ENCODE measurements at regions not wholly inside any gene's neighbourhood (a gene's known extent, or its start where the extent isn't known, plus 50 kb on each side); places are given as distances from the start of the nearest gene placed in this dataset.

GRCh38 chr6:144879436-144879835, 594.3 kb downstream of the UTRN start:
- H4K20me1 ChIP-seq (ENCODE audit: insufficient read depth, low read length) = no peaks in the 10 kb centered on the region
- H2AFZ ChIP-seq (ENCODE audit: low read length) = no peak overlapping the region
- DNase-seq = no peak
- H3K4me1 ChIP-seq (ENCODE audit: low read length) = no peaks in the 10 kb centered on the region
- H3K27me3 ChIP-seq (replicated peaks; ENCODE audit: insufficient read depth, low read length) = no peaks in the 10 kb centered on the region
- no peaks in the 10 kb centered on the region for H3F3A ChIP-seq (ENCODE audit: insufficient read depth, low read length)
- no peaks in the 10 kb centered on the region for H3K79me2 ChIP-seq (ENCODE audit: low read length)
- TF ChIP-seq EZH2phosphoT487 (IDR thresholded peaks at IDR 0.05; ENCODE audit: low read length) (no peak), CTCF (IDR thresholded peaks at IDR 0.05; ENCODE audit: low read length) (no peak), EZH2 (optimal IDR thresholded peaks at IDR 0.05; ENCODE audit: low read depth, low read length) (no peak)
- no peak overlapping the region for H3K4me3 ChIP-seq (ENCODE audit: low read length)
- no peak overlapping the region for H3K4me2 ChIP-seq (ENCODE audit: low read depth, low read length)
- no peak overlapping the region for H3K27ac ChIP-seq (ENCODE audit: low read length)
- H3K36me3 ChIP-seq (replicated peaks; ENCODE audit: insufficient read depth, low read length) = no peaks in the 10 kb centered on the region
- H3K9me2 ChIP-seq (replicated peaks; ENCODE audit: insufficient read depth, low read length) = no peaks in the 10 kb centered on the region
- H3K9me3 ChIP-seq (replicated peaks; ENCODE audit: insufficient read depth, low read length) = no peaks in the 10 kb centered on the region
- H3K9ac ChIP-seq (ENCODE audit: low read length) = no peak overlapping the region

DNA sequence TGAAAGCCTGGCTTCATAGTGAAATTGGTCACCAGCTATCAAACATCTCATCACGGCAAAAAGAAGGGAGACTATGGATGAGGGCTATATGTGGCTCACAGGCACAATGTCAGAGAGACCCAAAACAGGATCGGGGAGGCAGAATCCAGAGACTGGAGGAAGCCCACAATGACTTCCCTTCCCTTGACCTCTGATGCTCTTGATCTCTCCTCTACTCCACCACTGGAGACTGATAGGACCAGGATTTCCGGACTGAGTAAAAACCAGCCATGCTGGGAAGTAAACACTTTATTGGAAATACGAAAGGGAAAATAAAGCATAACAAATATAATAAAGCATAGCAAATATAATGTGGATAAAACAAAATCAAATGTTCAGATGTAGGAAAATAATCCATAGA, 597.3 kb downstream of the UTRN start:
- no peaks in the 10 kb centered on the region for H3K9me2 ChIP-seq (replicated peaks; ENCODE audit: insufficient read depth, low read length)
- DNase-seq = no peak
- H3K79me2 ChIP-seq (ENCODE audit: low read length) = no peaks in the 10 kb centered on the region
- H3K4me2 ChIP-seq (ENCODE audit: low read depth, low read length) = no peak overlapping the region
- H3K9me3 ChIP-seq (replicated peaks; ENCODE audit: insufficient read depth, low read length) = no peaks in the 10 kb centered on the region
- no peaks in the 10 kb centered on the region for H4K20me1 ChIP-seq (ENCODE audit: insufficient read depth, low read length)
- no peak overlapping the region for H3K27ac ChIP-seq (ENCODE audit: low read length)
- H3K36me3 ChIP-seq (replicated peaks; ENCODE audit: insufficient read depth, low read length) = no peaks in the 10 kb centered on the region
- H3K4me3 ChIP-seq (ENCODE audit: low read length) = no peak overlapping the region
- no peaks in the 10 kb centered on the region for H3K27me3 ChIP-seq (replicated peaks; ENCODE audit: insufficient read depth, low read length)
- no peaks in the 10 kb centered on the region for H3F3A ChIP-seq (ENCODE audit: insufficient read depth, low read length)
- H3K4me1 ChIP-seq (ENCODE audit: low read length) = no peaks in the 10 kb centered on the region
- H3K9ac ChIP-seq (ENCODE audit: low read length) = no peak overlapping the region
- no peak overlapping the region for H2AFZ ChIP-seq (ENCODE audit: low read length)
- TF ChIP-seq EZH2phosphoT487 (IDR thresholded peaks at IDR 0.05; ENCODE audit: low read length) = no peak
- no peak for TF ChIP-seq CTCF (IDR thresholded peaks at IDR 0.05; ENCODE audit: low read length)
- TF ChIP-seq EZH2 (optimal IDR thresholded peaks at IDR 0.05; ENCODE audit: low read depth, low read length) = no peak

- Histone ChIP-seq H2AFZ (ENCODE audit: low read length) (no peak overlapping the region), H3K4me3 (ENCODE audit: low read length) (no peak overlapping the region)
- DNase-seq = no peak
These were observed 598.8 kb downstream of the UTRN start for GRCh38 chr6:144883915-144884314.

More at GRCh38 chr6:144883915-144884314, 598.8 kb downstream of the UTRN start:
- Histone ChIP-seq H3K79me2 (ENCODE audit: low read length) (no peaks in the 10 kb centered on the region), H3K27me3 (replicated peaks; ENCODE audit: insufficient read depth, low read length) (no peaks in the 10 kb centered on the region), H3K9ac (ENCODE audit: low read length) (no peak overlapping the region), H3K27ac (ENCODE audit: low read length) (no peak overlapping the region), H3K4me2 (ENCODE audit: low read depth, low read length) (no peak overlapping the region), H3F3A (ENCODE audit: insufficient read depth, low read length) (no peaks in the 10 kb centered on the region), H3K36me3 (replicated peaks; ENCODE audit: insufficient read depth, low read length) (no peaks in the 10 kb centered on the region), H3K9me3 (replicated peaks; ENCODE audit: insufficient read depth, low read length) (no peaks in the 10 kb centered on the region), H4K20me1 (ENCODE audit: insufficient read depth, low read length) (no peaks in the 10 kb centered on the region), H3K4me1 (ENCODE audit: low read length) (no peaks in the 10 kb centered on the region), H3K9me2 (replicated peaks; ENCODE audit: insufficient read depth, low read length) (no peaks in the 10 kb centered on the region)
- no peak for TF ChIP-seq EZH2phosphoT487 (IDR thresholded peaks at IDR 0.05; ENCODE audit: low read length)
- no peak for TF ChIP-seq EZH2 (optimal IDR thresholded peaks at IDR 0.05; ENCODE audit: low read depth, low read length)
- no peak for TF ChIP-seq CTCF (IDR thresholded peaks at IDR 0.05; ENCODE audit: low read length)
